ENCODE measurements at regions not wholly inside any gene's neighbourhood (a gene's known extent, or its start where the extent isn't known, plus 50 kb on each side); places are given as distances from the start of the nearest gene placed in this dataset.
"Not testable (repeated sequence)": the region's sequence is repeated elsewhere in the genome, so short reads cannot be mapped to it uniquely, and the experiment has no call there.

DNA sequence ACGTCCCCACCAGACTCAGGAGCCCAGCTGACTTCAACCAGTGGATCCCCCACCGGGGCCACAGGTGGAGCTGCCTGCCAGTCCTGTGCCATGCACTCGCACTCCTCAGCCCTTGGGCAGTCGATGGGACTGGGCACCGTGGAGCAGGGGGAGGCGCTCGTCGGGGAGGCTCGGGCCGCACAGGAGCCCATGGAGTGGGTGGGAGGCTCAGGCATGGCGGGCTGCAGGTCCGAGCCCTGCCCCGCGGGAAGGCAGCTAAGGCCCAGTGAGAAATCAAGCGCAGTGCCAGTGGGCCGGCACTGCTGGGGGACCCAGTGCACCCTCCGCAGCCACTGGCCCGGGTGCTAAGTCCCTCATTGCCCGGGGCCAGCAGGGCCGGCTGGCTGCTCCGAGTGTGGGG lies 52.3 kb upstream of the LRRC30 start:
- DNase-seq; ATAC-seq (ENCODE audit: low read depth in 2 of 2); H3K27me3 Mint-ChIP-seq; H3K27me3 ChIP-seq (ENCODE audit: control insufficient read depth, insufficient read depth, low read length); H3K36me3 Mint-ChIP-seq; H3K4me1 ChIP-seq (ENCODE audit: control insufficient read depth, insufficient read depth, low read length, poor library complexity, severe bottlenecking); H3K36me3 ChIP-seq (ENCODE audit: control insufficient read depth, insufficient read depth, low read length); H3K27ac ChIP-seq (ENCODE audit: insufficient read depth, low read length, poor library complexity, severe bottlenecking); H3K27ac Mint-ChIP-seq; H3K4me1 Mint-ChIP-seq; H3K4me3 Mint-ChIP-seq; H3K9me3 ChIP-seq (ENCODE audit: control insufficient read depth in 2 of 2, low read length in 2 of 2); H3K4me3 ChIP-seq (ENCODE audit: low read depth, low read length): not testable (repeated sequence)
- peaks cover 0 to 10% (median 3%) of the 10 kb centered on the region in 7 donors for H3K9me3 Mint-ChIP-seq

DNA sequence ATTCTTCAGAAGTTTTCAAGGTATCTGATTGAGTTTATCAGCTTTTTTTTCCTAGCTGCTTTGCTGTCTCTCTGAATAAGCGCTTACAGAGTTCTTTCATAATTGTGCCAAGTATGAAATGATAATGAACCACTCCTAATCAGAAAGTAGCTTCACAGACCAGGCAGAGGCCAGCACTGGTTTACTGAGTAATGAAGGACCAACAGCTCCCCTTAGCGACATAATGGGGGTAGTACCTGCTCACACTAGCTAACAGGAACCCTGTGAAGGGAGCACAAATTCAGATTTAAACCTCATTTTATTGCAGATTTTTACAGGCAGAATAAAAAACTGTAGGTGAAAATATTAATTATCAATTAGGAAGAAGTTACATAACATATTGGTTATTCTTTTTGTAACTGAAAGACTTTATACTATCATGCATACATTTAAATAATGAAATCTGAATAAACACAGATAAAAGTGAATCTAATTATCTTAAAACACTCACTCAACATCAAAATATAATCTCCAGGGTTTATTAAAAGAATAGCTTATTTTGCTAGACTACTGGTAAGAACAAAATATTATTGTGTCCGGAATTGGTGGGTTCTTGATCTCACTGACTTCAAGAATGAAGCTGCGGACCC lies 53.7 kb upstream of the LRRC30 start:
- Mint-ChIP-seq H3K4me1 (no peaks in the 10 kb centered on the region), H3K36me3 (peaks cover 2% of the 10 kb centered on the region), H3K9me3 (peaks cover 0 to 8% (median 3%) of the 10 kb centered on the region in 7 donors), H3K4me3 (no peak overlapping the region), H3K27ac (no peak overlapping the region), H3K27me3 (no peaks in the 10 kb centered on the region)
- H3K36me3 ChIP-seq (ENCODE audit: control insufficient read depth, insufficient read depth, low read length), result no peaks in the 10 kb centered on the region
- no peaks in the 10 kb centered on the region for H3K9me3 ChIP-seq (ENCODE audit: control insufficient read depth in 2 of 2, low read length in 2 of 2)
- peak in 1 of 3 donors; percentile 0 for DNase-seq
- no peak overlapping the region for H3K4me3 ChIP-seq (ENCODE audit: low read depth, low read length)
- no peak for ATAC-seq (ENCODE audit: low read depth in 2 of 2)
- no peaks in the 10 kb centered on the region for H3K27me3 ChIP-seq (ENCODE audit: control insufficient read depth, insufficient read depth, low read length)
- H3K4me1 ChIP-seq (ENCODE audit: control insufficient read depth, insufficient read depth, low read length, poor library complexity, severe bottlenecking), result no peaks in the 10 kb centered on the region
- H3K27ac ChIP-seq (ENCODE audit: insufficient read depth, low read length, poor library complexity, severe bottlenecking), result no peak overlapping the region

DNA sequence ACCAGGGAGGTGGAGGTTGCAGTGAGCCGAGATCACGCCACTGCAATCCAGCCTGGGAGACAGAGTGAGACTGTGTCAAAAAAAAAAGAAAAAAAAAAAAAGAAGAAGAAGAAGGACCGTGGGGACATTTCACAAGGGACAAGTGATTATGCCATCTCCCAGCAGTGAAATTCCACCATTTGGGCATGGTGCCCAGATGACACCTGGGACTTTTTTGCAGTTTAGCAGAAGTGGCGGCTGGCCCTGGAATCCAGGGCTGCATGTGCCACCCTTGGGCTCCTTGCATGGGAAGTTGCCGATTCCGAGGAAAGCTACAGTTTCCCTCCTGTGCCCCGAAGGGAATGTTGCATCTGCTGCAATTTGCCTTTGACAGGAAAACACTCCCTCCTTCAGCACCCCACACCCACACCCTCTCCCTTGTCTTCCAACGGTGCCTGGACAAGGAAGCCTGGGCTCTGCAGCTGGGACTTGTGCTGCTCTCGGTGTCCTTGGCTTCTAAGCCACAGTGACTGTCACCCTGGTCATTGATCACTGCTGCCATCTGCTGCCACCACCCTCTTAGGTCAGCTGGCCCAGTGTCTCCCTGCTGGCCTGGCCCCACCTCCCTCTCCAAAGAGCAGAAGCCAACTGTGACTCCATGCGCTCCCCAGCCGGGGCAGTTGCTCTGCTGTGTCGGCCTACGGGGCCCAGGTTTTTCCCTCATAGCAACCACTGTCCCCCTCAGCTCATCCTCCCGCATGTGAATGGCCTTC lies 56.4 kb upstream of the LRRC30 start:
- Histone ChIP-seq H3K27ac (ENCODE audit: insufficient read depth, low read length, poor library complexity, severe bottlenecking) (no peak overlapping the region), H3K4me1 (ENCODE audit: control insufficient read depth, insufficient read depth, low read length, poor library complexity, severe bottlenecking) (no peaks in the 10 kb centered on the region), H3K9me3 (ENCODE audit: control insufficient read depth in 2 of 2, low read length in 2 of 2) (no peaks in the 10 kb centered on the region), H3K36me3 (ENCODE audit: control insufficient read depth, insufficient read depth, low read length) (no peaks in the 10 kb centered on the region), H3K4me3 (ENCODE audit: low read depth, low read length) (no peak overlapping the region), H3K27me3 (ENCODE audit: control insufficient read depth, insufficient read depth, low read length) (no peaks in the 10 kb centered on the region)
- no peak overlapping the region for H3K27ac Mint-ChIP-seq
- peaks cover 0 to 8% (median 0%) of the 10 kb centered on the region in 7 donors for H3K9me3 Mint-ChIP-seq
- no peaks in the 10 kb centered on the region for H3K36me3 Mint-ChIP-seq
- H3K4me1 Mint-ChIP-seq, result no peaks in the 10 kb centered on the region
- H3K4me3 Mint-ChIP-seq, result no peak overlapping the region
- H3K27me3 Mint-ChIP-seq, result no peaks in the 10 kb centered on the region
- no peak for DNase-seq
- ATAC-seq (ENCODE audit: low read depth in 2 of 2), result no peak

DNA sequence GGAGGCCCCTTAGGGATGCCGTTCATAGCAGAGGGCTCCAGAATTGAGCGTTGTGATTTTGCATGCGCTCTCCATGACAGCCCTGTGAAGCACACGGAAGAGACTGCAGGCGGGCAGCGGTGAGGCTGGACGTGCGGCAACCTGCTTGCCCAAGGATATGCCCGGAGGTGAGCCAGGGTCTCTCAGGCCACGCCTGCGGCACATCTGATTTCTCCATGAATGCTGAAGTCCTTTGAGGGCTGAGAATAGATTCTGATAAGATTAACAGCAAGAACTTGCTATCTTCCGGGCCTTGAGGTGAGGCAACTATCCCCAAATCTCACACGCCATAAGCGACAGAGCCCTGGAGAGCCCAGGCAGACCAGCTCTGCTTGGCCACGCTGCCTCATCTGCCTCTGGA lies 55.6 kb upstream of the LAMA1 start:
- ATAC-seq (ENCODE audit: low read depth in 2 of 2), result no peak
- no peak overlapping the region for H3K4me3 Mint-ChIP-seq
- Histone ChIP-seq H3K4me3 (ENCODE audit: low read depth, low read length) (no peak overlapping the region), H3K36me3 (ENCODE audit: control insufficient read depth, insufficient read depth, low read length) (no peaks in the 10 kb centered on the region), H3K27ac (ENCODE audit: insufficient read depth, low read length, poor library complexity, severe bottlenecking) (no peak overlapping the region), H3K27me3 (ENCODE audit: control insufficient read depth, insufficient read depth, low read length) (no peaks in the 10 kb centered on the region), H3K4me1 (ENCODE audit: control insufficient read depth, insufficient read depth, low read length, poor library complexity, severe bottlenecking) (no peaks in the 10 kb centered on the region), H3K9me3 (ENCODE audit: control insufficient read depth in 2 of 2, low read length in 2 of 2) (no peaks in the 10 kb centered on the region)
- peaks cover 0 to 8% (median 0%) of the 10 kb centered on the region in 7 donors for H3K9me3 Mint-ChIP-seq
- no peak for DNase-seq
- H3K36me3 Mint-ChIP-seq, result no peaks in the 10 kb centered on the region
- H3K27me3 Mint-ChIP-seq, result no peaks in the 10 kb centered on the region
- H3K4me1 Mint-ChIP-seq, result no peaks in the 10 kb centered on the region
- no peak overlapping the region for H3K27ac Mint-ChIP-seq

DNA sequence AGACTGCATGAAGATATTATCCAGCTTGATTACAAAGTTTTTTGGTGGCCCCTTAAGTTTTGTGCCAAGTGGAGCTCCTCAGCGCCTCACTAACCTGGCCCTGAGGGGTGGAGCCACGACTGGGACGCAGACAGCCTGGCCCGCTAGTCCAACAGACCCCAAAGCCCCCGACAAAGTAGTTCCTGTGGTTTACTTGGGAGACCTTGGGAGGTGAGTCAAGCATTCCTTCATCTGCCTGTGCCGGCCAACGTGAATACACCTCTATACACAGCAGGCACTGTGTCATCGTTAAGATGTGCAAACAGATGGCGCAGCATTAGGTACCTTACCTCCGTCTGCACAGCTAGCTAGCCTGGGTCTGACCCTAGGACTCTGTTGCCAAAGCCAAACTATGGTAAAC lies 55.0 kb upstream of the LAMA1 start:
- ATAC-seq (ENCODE audit: low read depth in 2 of 2), result no peak
- no peak for DNase-seq
- no peak overlapping the region for H3K27ac ChIP-seq (ENCODE audit: insufficient read depth, low read length, poor library complexity, severe bottlenecking)
- H3K4me3 Mint-ChIP-seq, result no peak overlapping the region
- H3K27me3 Mint-ChIP-seq, result no peaks in the 10 kb centered on the region
- no peaks in the 10 kb centered on the region for H3K9me3 ChIP-seq (ENCODE audit: control insufficient read depth in 2 of 2, low read length in 2 of 2)
- no peak overlapping the region for H3K27ac Mint-ChIP-seq
- H3K4me1 Mint-ChIP-seq, result no peaks in the 10 kb centered on the region
- H3K36me3 Mint-ChIP-seq, result no peaks in the 10 kb centered on the region
- H3K36me3 ChIP-seq (ENCODE audit: control insufficient read depth, insufficient read depth, low read length), result no peaks in the 10 kb centered on the region
- no peaks in the 10 kb centered on the region for H3K27me3 ChIP-seq (ENCODE audit: control insufficient read depth, insufficient read depth, low read length)
- no peak overlapping the region for H3K4me3 ChIP-seq (ENCODE audit: low read depth, low read length)
- H3K9me3 Mint-ChIP-seq, result peaks cover 0 to 5% (median 0%) of the 10 kb centered on the region in 7 donors
- no peaks in the 10 kb centered on the region for H3K4me1 ChIP-seq (ENCODE audit: control insufficient read depth, insufficient read depth, low read length, poor library complexity, severe bottlenecking)

DNA sequence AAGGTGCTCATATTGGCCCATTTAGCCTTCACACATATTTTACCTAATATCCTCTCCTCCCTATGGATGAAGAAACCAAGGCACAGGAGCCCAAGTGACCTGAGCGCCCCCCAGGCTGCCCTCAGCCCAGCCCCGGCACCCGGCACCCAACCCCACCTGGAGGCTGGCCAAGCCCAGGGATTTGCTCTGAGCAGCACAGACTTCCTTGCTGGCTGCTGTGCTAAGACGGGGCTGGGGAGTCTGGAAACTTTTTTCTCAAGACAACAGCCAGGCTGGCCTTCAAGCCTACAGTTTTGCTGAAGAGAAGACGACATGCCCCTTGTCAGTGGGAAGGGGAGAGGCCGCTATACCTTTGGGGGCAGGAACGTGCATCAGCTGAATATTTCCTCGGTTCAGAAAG lies 52.7 kb upstream of the LAMA1 start:
- Histone ChIP-seq H3K36me3 (ENCODE audit: control insufficient read depth, insufficient read depth, low read length) (no peaks in the 10 kb centered on the region), H3K9me3 (ENCODE audit: control insufficient read depth in 2 of 2, low read length in 2 of 2) (no peaks in the 10 kb centered on the region), H3K4me1 (ENCODE audit: control insufficient read depth, insufficient read depth, low read length, poor library complexity, severe bottlenecking) (no peaks in the 10 kb centered on the region), H3K27ac (ENCODE audit: insufficient read depth, low read length, poor library complexity, severe bottlenecking) (no peak overlapping the region), H3K4me3 (ENCODE audit: low read depth, low read length) (no peak overlapping the region), H3K27me3 (ENCODE audit: control insufficient read depth, insufficient read depth, low read length) (no peaks in the 10 kb centered on the region)
- Mint-ChIP-seq H3K9me3 (peaks cover 0 to 4% (median 0%) of the 10 kb centered on the region in 7 donors), H3K4me1 (no peaks in the 10 kb centered on the region), H3K27me3 (no peaks in the 10 kb centered on the region), H3K36me3 (no peaks in the 10 kb centered on the region), H3K27ac (no peak overlapping the region), H3K4me3 (no peak overlapping the region)
- DNase-seq (no peak), ATAC-seq (ENCODE audit: low read depth in 2 of 2) (no peak)

DNA sequence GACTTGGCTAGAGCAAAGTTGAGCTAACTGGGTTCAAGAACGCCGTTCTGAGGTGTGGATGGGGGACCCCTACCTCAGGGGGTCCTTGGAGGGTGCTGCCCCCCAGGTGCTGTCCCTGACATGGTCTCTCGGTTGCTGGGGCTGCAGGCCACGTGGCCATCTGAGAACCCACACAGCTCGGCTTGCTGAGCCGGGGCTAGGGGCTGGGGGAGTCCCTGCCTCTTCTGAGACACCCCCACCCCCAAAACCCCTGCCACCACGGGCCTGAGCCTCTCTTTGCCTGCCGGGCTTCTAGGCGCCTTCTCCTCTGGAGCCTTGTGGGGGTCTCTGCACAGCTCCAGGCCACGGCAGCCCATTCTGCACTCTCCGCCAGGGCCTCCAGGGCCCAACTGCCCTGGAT lies 52.0 kb upstream of the LAMA1 start:
- Histone ChIP-seq H3K36me3 (ENCODE audit: control insufficient read depth, insufficient read depth, low read length) (no peaks in the 10 kb centered on the region), H3K27ac (ENCODE audit: insufficient read depth, low read length, poor library complexity, severe bottlenecking) (no peak overlapping the region), H3K27me3 (ENCODE audit: control insufficient read depth, insufficient read depth, low read length) (no peaks in the 10 kb centered on the region), H3K4me1 (ENCODE audit: control insufficient read depth, insufficient read depth, low read length, poor library complexity, severe bottlenecking) (no peaks in the 10 kb centered on the region), H3K9me3 (ENCODE audit: control insufficient read depth in 2 of 2, low read length in 2 of 2) (no peaks in the 10 kb centered on the region), H3K4me3 (ENCODE audit: low read depth, low read length) (no peak overlapping the region)
- Mint-ChIP-seq H3K27me3 (no peaks in the 10 kb centered on the region), H3K9me3 (peaks cover 0 to 4% (median 0%) of the 10 kb centered on the region in 7 donors), H3K27ac (no peak overlapping the region), H3K4me1 (no peaks in the 10 kb centered on the region), H3K36me3 (no peaks in the 10 kb centered on the region), H3K4me3 (no peak overlapping the region)
- DNase-seq (no peak), ATAC-seq (ENCODE audit: low read depth in 2 of 2) (no peak)

DNA sequence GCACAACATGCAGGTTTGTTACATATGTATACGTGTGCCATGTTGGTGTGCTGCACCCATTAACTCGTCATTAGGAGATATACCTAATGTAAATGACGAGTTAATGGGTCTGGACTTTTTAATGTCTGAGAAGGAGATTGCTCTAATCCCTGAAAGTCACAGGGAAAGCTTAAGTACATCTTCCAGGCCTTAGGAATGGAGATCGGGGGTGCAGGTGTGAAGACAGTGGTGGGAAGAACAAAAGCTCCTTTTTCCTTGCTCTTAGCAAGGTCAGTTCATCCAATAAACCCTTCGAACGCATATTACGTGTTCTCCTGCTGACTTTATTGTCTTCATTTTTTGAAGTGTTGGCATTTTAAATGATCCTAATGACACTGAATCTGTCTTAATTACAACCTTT lies 50.8 kb upstream of the LAMA1 start:
- Histone ChIP-seq H3K36me3 (ENCODE audit: control insufficient read depth, insufficient read depth, low read length) (no peaks in the 10 kb centered on the region), H3K9me3 (ENCODE audit: control insufficient read depth in 2 of 2, low read length in 2 of 2) (no peaks in the 10 kb centered on the region), H3K27ac (ENCODE audit: insufficient read depth, low read length, poor library complexity, severe bottlenecking) (no peak overlapping the region), H3K27me3 (ENCODE audit: control insufficient read depth, insufficient read depth, low read length) (no peaks in the 10 kb centered on the region), H3K4me1 (ENCODE audit: control insufficient read depth, insufficient read depth, low read length, poor library complexity, severe bottlenecking) (no peaks in the 10 kb centered on the region), H3K4me3 (ENCODE audit: low read depth, low read length) (no peak overlapping the region)
- Mint-ChIP-seq H3K27me3 (no peaks in the 10 kb centered on the region), H3K4me3 (no peak overlapping the region), H3K4me1 (no peaks in the 10 kb centered on the region), H3K36me3 (no peaks in the 10 kb centered on the region), H3K9me3 (peaks cover 0 to 3% (median 0%) of the 10 kb centered on the region in 7 donors), H3K27ac (no peak overlapping the region)
- no peak for ATAC-seq (ENCODE audit: low read depth in 2 of 2)
- DNase-seq, result no peak
